ENCODE measurements at regions not wholly inside any gene's neighbourhood (a gene's known extent, or its start where the extent isn't known, plus 50 kb on each side); places are given as distances from the start of the nearest gene placed in this dataset.
"Not testable (repeated sequence)": the region's sequence is repeated elsewhere in the genome, so short reads cannot be mapped to it uniquely, and the experiment has no call there.

DNA sequence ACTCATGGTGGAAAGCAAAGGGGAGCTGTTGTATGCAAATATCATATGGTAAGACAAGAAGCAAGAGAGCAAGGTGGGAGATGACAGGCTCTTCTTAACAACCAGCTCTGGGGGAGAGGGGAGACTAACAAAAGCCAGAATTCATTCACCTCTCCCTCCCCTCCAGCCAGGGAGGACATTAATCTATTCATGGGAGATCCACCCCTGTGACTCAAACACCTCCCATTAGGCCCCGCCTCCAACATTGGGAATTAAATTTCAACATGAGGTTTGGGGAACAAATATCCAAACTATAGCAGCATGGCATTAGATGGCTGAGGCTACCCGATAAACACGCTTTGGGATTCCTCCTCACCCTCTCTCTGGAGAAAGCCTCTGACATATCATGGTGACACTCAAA is 210.6 kb downstream of the RHOU start:
- FAIRE-seq = no peak

DNA sequence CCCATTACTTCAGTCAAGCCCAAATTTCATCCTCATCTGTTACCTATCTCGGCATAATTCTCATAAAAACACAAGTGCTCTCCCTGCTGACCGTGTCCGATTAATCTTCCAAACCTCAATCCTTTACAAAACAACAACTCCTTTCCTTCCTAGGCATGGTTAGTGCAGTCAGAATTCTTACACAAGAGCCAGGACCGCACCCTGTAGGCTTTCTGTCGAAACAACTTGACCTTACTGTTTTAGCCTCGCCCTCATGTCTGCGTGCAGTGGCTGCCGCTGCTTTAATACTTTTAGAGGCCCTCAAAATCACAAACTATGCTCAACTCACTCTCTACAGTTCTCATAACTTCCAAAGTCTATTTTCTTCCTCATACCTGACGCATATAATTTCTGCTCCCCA is 214.3 kb downstream of the RHOU start:
- not testable (repeated sequence) for DNase-seq (ENCODE audit: low read depth); FAIRE-seq; H3K4me3 ChIP-seq (ENCODE audit: low read depth, low read length); H3K36me3 ChIP-seq (ENCODE audit: control insufficient read depth, insufficient read depth, low read length); H3K27me3 ChIP-seq (ENCODE audit: control insufficient read depth, insufficient read depth, low read length)

More for the DNA sequence above, 210.6 kb downstream of the RHOU start:
- DNase-seq (ENCODE audit: low read depth) = no peak
- TF ChIP-seq, protein P1, sequence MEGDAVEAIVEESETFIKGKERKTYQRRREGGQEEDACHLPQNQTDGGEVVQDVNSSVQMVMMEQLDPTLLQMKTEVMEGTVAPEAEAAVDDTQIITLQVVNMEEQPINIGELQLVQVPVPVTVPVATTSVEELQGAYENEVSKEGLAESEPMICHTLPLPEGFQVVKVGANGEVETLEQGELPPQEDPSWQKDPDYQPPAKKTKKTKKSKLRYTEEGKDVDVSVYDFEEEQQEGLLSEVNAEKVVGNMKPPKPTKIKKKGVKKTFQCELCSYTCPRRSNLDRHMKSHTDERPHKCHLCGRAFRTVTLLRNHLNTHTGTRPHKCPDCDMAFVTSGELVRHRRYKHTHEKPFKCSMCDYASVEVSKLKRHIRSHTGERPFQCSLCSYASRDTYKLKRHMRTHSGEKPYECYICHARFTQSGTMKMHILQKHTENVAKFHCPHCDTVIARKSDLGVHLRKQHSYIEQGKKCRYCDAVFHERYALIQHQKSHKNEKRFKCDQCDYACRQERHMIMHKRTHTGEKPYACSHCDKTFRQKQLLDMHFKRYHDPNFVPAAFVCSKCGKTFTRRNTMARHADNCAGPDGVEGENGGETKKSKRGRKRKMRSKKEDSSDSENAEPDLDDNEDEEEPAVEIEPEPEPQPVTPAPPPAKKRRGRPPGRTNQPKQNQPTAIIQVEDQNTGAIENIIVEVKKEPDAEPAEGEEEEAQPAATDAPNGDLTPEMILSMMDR (IDR thresholded peaks at IDR 0.05; ENCODE audit: insufficient read depth, low read length, severe bottlenecking) = no peak
- Histone ChIP-seq H3K36me3 (ENCODE audit: control insufficient read depth, insufficient read depth, low read length) (no peaks in the 10 kb centered on the region), H3K27me3 (ENCODE audit: control insufficient read depth, insufficient read depth, low read length) (no peaks in the 10 kb centered on the region), H3K4me3 (ENCODE audit: low read depth, low read length) (no peak overlapping the region)

DNA sequence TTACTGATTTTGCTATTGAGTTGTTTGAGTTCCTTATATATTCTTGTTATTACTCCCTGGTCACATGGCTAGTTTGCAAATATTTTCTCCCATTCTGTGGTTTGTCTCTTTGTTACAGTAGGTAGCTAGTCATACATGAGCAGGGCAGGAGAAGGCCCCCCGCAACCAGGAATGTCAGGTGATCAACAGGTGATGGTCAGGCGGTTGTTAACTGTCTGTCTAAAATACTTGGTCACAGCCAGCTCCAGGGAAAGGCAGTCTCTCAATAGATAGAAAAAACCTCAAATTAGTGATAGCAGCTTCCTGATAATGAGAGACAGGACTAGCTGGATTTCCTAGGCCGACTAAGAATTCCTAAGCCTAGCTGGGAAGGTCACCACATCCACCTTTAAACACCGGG is 217.9 kb downstream of the RHOU start:
- FAIRE-seq (no peak), DNase-seq (ENCODE audit: low read depth) (no peak)
- TF ChIP-seq, protein P1 (IDR thresholded peaks at IDR 0.05; ENCODE audit: insufficient read depth, low read length, severe bottlenecking) = no peak
- H3K4me3 ChIP-seq (ENCODE audit: low read depth, low read length) = no peak overlapping the region
- H3K36me3 ChIP-seq (ENCODE audit: control insufficient read depth, insufficient read depth, low read length) = no peaks in the 10 kb centered on the region
- H3K27me3 ChIP-seq (ENCODE audit: control insufficient read depth, insufficient read depth, low read length) = no peaks in the 10 kb centered on the region

DNA sequence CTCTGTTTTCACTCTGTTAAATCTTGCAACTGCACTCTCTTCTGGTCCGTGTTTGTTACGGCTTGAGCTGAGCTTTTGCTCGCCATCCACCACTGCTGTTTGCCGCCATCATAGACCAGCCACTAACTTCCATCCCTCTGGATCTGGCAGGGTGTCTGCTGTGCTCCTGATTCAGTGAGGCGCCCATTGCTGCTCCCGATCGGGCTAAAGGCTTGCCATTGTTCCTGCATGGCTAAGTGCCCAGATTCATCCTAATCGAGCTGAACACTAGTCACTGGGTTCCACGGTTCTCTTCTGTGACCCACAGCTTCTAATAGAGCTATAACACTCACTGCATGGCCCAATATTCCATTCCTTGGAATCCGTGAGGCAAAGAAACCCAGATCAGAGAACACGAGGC is 218.5 kb downstream of the RHOU start:
- not testable (repeated sequence) for H3K27me3 ChIP-seq (ENCODE audit: control insufficient read depth, insufficient read depth, low read length); FAIRE-seq; H3K36me3 ChIP-seq (ENCODE audit: control insufficient read depth, insufficient read depth, low read length); DNase-seq (ENCODE audit: low read depth); H3K4me3 ChIP-seq (ENCODE audit: low read depth, low read length)

DNA sequence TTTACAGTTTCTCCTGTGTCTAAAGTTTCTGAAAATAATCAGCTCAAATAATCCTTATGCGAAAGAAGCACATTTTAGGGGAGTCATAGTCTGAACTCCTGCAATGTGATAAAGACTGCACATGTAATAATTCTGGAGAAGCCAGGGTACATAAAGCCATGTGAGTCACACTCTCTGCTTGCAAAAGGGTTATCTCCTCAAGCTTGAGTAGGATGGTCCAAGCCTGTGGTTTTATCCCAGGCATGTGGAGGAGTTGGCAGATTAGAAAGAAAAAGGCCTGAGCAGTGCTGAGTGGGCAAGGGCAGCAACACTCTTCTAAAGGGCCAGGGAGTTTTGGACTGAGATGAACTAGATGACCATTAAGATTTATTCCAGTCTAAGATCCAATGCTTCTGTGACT is 220.4 kb downstream of the RHOU start:
- TF ChIP-seq, protein P1 (IDR thresholded peaks at IDR 0.05; ENCODE audit: insufficient read depth, low read length, severe bottlenecking) = no peak
- FAIRE-seq (no peak), DNase-seq (ENCODE audit: low read depth) (peak; percentile 27)
- H3K4me3 ChIP-seq (ENCODE audit: low read depth, low read length) = no peak overlapping the region
- no peaks in the 10 kb centered on the region for H3K27me3 ChIP-seq (ENCODE audit: control insufficient read depth, insufficient read depth, low read length)
- no peaks in the 10 kb centered on the region for H3K36me3 ChIP-seq (ENCODE audit: control insufficient read depth, insufficient read depth, low read length)

DNA sequence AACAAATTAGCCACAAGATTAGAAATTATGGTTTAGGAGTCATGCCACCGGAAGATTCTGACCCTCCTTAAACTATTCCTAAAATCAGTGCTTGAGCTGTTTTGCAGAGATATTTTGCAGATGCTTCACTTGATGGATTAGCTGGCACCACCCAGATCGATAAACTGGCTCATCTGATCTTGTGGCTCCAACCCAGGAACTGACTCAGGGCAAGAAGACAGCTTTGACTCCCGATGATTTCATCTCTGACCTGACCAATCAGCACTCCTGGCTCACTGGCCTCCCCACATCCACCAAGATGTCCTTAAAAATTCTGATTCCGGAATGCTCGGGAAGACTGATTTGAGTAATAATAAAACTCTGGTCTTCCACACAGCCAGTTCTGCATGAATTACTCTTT is 221.6 kb downstream of the RHOU start:
- Histone ChIP-seq H3K27me3 (ENCODE audit: control insufficient read depth, insufficient read depth, low read length) (no peaks in the 10 kb centered on the region), H3K36me3 (ENCODE audit: control insufficient read depth, insufficient read depth, low read length) (no peaks in the 10 kb centered on the region), H3K4me3 (ENCODE audit: low read depth, low read length) (no peak overlapping the region)
- TF ChIP-seq, protein P1 (IDR thresholded peaks at IDR 0.05; ENCODE audit: insufficient read depth, low read length, severe bottlenecking) = no peak
- DNase-seq (ENCODE audit: low read depth) (no peak), FAIRE-seq (no peak)

DNA sequence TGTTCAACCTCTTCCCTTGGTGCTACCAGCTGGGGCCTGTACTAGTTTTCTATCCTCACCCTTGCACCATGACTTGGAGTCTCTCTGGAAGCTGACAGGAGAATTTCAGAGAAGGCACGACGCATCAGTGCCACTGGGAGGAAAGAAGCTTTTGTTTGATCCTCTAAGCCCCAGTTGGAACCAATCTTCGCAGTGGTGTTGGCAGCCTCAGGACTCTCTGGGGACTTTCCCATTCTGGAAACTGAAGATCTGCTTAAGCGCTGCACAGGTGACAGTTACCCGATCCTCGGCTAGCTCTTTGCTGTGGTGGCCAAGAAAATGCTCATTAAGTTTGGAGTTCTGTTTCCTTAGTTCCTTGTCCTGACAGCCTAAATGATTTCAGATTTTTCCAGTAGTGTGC is 222.3 kb downstream of the RHOU start:
- Histone ChIP-seq H3K27me3 (ENCODE audit: control insufficient read depth, insufficient read depth, low read length) (no peaks in the 10 kb centered on the region), H3K36me3 (ENCODE audit: control insufficient read depth, insufficient read depth, low read length) (no peaks in the 10 kb centered on the region), H3K4me3 (ENCODE audit: low read depth, low read length) (no peak overlapping the region)
- TF ChIP-seq, protein P1 (IDR thresholded peaks at IDR 0.05; ENCODE audit: insufficient read depth, low read length, severe bottlenecking) = no peak
- FAIRE-seq = no peak
- no peak for DNase-seq (ENCODE audit: low read depth)

All from bronchial epithelial cell (primary cell).